ENCODE measurements at regions not wholly inside any gene's neighbourhood (a gene's known extent, or its start where the extent isn't known, plus 50 kb on each side); places are given as distances from the start of the nearest gene placed in this dataset.

DNA sequence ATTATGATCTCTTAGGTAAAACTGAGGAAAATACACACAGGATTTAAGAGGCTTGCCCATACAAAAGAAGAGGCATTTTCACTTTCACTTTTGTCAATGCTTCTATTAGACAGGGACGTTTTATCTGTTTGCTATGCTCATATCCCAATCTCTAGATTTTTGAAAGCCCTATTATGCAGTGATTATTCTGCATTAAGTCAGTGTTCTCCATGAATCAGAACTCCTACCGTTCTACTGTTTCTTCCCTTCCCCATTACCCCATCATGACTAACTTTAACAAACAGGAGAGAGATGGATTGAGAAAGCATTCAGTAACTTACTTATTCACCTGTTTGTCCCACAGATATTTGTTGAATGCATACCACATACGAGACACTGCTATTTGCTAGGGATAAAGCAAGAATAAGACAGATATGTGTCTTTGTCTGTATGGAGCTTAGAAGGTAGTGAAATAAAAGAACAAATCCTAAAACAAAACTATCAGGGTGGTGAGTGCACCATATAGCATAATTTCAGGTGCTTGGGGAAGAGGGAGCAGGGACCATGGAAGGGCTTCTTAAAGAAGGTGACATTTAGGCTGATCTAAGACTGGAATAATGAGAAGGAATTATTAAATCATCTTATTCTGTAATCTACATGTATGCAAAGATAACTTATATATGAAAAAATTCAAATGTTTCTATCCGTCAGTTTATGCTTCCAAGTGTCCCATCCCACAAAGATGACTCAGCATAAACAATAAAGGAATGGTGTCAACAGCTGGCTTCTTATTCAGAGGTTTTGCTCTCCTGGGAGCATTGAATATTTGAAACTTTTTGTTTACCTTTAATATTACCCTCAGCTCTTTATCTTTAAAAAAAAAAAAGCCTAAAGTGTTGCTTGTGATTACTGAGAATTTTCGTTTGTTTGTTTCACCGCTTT is 328.1 kb downstream of the HINT1 start:
- ChIA-PET POLR2A (interaction anchor here (0.6 kb wide), 1 partner anchor 31 kb away, joined by 4 read pairs; no protein-coding TSS in a partner anchor), SMC1A (ENCODE audit: uncharacterized antibody, unreplicated experiment) (interaction anchor here (0.8 to 2.1 kb wide), 3 partner anchors 13 to 748 kb away, joined by 3 to 5 read pairs (median 4); no protein-coding TSS in a partner anchor), RAD21 (ENCODE audit: unreplicated experiment) (no interaction called here), CTCF (interaction anchor here (1.7 kb wide), 1 partner anchor 35 kb away, joined by 5 read pairs; no protein-coding TSS in a partner anchor)
- peak; percentile 13 for DNase-seq (ENCODE audit: low read depth, low spot score)
- no peaks in the 10 kb centered on the region for H3K79me2 ChIP-seq (ENCODE audit: control insufficient read depth, insufficient read depth, low read length)
- H3K4me3 ChIP-seq, result peak overlapping the region; percentile 37; the same call in 1 of the 2 replicates
- TF ChIP-seq SREBF1 (IDR thresholded peaks at IDR 0.05; ENCODE audit: low read length) (no peak), NBN (IDR thresholded peaks at IDR 0.05) (no peak), EP300 (IDR thresholded peaks at IDR 0.05; ENCODE audit: borderline replicate concordance in 1 of 2, control insufficient read depth in 1 of 2, low read depth in 2 of 2, low read length in 2 of 2) (no peak), E4F1 (IDR thresholded peaks at IDR 0.05; ENCODE audit: borderline replicate concordance, partially characterized antibody) (no peak), RCOR1 (conservative IDR thresholded peaks at IDR 0.05; ENCODE audit: low read depth, low read length) (no peak), GABPA (IDR thresholded peaks at IDR 0.05; ENCODE audit: low read depth) (no peak), PBX3 (IDR thresholded peaks at IDR 0.05; ENCODE audit: insufficient replicate concordance, low read depth, low read length) (no peak), CBX5 (IDR thresholded peaks at IDR 0.05; ENCODE audit: low read depth) (no peak), ZNF622 (IDR thresholded peaks at IDR 0.05) (no peak), NFIC (IDR thresholded peaks at IDR 0.05; ENCODE audit: low read depth, low read length) (no peak), ZNF274 (IDR thresholded peaks at IDR 0.05; ENCODE audit: insufficient read depth, insufficient read length) (no peak), KAT2A (conservative IDR thresholded peaks at IDR 0.05; ENCODE audit: control insufficient read depth, low read depth, low read length) (no peak), SUZ12 (IDR thresholded peaks at IDR 0.05; ENCODE audit: unreplicated experiment) (no peak), MAX (IDR thresholded peaks at IDR 0.05; ENCODE audit: low read depth, low read length) (no peak), NR2C1 (IDR thresholded peaks at IDR 0.05) (no peak), PML (IDR thresholded peaks at IDR 0.05; ENCODE audit: low read length) (no peak)
- TF ChIP-seq, protein P1, sequence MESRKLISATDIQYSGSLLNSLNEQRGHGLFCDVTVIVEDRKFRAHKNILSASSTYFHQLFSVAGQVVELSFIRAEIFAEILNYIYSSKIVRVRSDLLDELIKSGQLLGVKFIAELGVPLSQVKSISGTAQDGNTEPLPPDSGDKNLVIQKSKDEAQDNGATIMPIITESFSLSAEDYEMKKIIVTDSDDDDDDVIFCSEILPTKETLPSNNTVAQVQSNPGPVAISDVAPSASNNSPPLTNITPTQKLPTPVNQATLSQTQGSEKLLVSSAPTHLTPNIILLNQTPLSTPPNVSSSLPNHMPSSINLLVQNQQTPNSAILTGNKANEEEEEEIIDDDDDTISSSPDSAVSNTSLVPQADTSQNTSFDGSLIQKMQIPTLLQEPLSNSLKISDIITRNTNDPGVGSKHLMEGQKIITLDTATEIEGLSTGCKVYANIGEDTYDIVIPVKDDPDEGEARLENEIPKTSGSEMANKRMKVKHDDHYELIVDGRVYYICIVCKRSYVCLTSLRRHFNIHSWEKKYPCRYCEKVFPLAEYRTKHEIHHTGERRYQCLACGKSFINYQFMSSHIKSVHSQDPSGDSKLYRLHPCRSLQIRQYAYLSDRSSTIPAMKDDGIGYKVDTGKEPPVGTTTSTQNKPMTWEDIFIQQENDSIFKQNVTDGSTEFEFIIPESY (IDR thresholded peaks at IDR 0.05), result no peak
- H2AFZ ChIP-seq (ENCODE audit: control insufficient read depth, low read depth, low read length), result peak overlapping the region; percentile 88
- FAIRE-seq, result no peak
- no peak overlapping the region for H3K27ac ChIP-seq (ENCODE audit: control insufficient read depth, insufficient read depth)
- peak; percentile 83 for ATAC-seq
- peak overlapping the region; percentile 67 for H3K4me2 ChIP-seq (ENCODE audit: control insufficient read depth, insufficient read depth)
- no peak overlapping the region for H3K9ac ChIP-seq (ENCODE audit: control insufficient read depth, insufficient read depth, low read length)
- H3K9me3 ChIP-seq (replicated peaks; ENCODE audit: control insufficient read depth, insufficient read depth, low read length), result no peaks in the 10 kb centered on the region
- BruUV-seq (replicated peaks), result no TSS peak
- 49% methylated on average over 6 of the region's 6 CpGs for WGBS (ENCODE audit: insufficient coverage, insufficient replicate concordance, low lambda C conversion rate, missing lambda C conversion rate)
- intact Hi-C loops (cut with micrococcal nuclease; ENCODE audit: unreplicated experiment) (no loop called here), in situ Hi-C loops (cut with MboI) (no loop called here)
- no peaks in the 10 kb centered on the region for H4K20me1 ChIP-seq (ENCODE audit: control insufficient read depth, insufficient read depth)
- H3K36me3 ChIP-seq (ENCODE audit: control insufficient read depth in 2 of 2, insufficient read depth in 2 of 2, low read length in 1 of 2), result no peaks in the 10 kb centered on the region
- no peaks in the 10 kb centered on the region for H3K4me1 ChIP-seq (ENCODE audit: control insufficient read depth, insufficient read depth, low read length)
- no peaks in the 10 kb centered on the region for H3K27me3 ChIP-seq (replicated peaks in 1 of 2; ENCODE audit: control insufficient read depth in 2 of 2, insufficient read depth in 2 of 2, low read length in 1 of 2)
